ENCODE measurements at regions not wholly inside any gene's neighbourhood (a gene's known extent, or its start where the extent isn't known, plus 50 kb on each side); places are given as distances from the start of the nearest gene placed in this dataset.

DNA sequence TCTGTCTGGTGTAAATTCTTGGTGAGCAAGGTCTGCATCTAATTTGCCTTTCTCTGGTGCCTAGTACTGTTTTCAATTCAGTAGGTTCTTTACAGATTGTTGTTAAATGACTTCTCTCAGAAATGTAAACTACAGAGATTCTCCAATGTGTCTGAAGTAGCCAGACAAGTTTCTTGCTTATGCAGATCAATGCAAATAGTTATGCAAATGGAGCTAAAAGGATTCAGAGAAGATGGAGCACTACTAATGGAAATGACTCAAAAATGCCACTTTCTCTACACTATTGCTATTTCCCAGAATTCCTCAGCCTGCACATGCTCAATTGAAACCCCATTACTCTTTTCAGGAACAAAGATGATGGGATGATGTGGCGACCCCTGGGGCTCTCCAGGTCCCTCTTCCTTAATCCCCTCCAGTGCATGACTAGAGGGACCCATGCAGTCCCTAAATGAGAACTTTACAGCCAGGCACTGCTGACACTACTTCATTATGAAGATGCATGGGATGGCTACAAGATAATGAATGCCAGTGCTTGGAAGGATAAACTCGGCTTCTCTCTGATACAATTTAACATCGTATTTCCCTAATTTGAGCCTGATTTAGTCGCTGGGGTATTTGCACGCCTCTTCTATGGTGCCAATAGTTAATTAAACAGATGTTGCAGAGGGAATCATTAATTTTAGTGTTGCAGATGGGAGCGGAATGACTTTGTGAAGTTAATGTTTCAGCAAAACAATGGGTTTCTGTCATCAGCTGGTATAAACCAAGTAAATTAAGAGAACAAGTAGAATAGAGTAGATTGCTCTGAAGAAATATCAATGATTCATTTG lies 753.2 kb downstream of the TLR4 start:
- H3K27me3 Mint-ChIP-seq: no peaks in the 10 kb centered on the region
- no peak overlapping the region for H3K27ac Mint-ChIP-seq
- no peaks in the 10 kb centered on the region for H3K9me3 ChIP-seq (ENCODE audit: control insufficient read depth, low read length, poor library complexity, severe bottlenecking)
- no peak overlapping the region for H3K4me3 Mint-ChIP-seq
- no peaks in the 10 kb centered on the region for H3K4me1 Mint-ChIP-seq
- DNase-seq (no peak), ATAC-seq (no peak)
- H3K36me3 Mint-ChIP-seq (ENCODE audit: low read depth): no peaks in the 10 kb centered on the region

DNA sequence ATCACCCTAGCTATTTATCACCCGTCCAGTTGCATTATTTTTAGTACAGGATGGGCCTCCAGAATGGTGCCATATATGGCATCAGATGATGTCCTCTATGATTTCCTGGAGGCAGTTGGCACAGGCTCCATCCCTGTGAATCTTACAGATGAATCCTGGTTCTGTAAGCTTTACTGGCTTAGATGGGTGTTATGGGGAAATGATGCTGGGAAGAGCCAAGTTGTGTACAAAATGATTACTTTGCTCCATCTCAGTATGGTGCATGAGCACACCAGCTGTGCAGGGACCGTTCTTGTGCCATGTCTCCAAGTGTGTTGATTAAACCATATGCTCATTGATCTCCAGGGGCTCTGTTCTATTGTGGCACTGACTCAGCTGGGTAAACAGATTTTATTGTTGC lies 755.7 kb downstream of the TLR4 start:
- no peak for DNase-seq
- Mint-ChIP-seq H3K4me3 (no peak overlapping the region), H3K4me1 (no peaks in the 10 kb centered on the region), H3K27me3 (no peaks in the 10 kb centered on the region), H3K36me3 (ENCODE audit: low read depth) (no peaks in the 10 kb centered on the region), H3K27ac (no peak overlapping the region)
- no peak for ATAC-seq
- H3K9me3 ChIP-seq (ENCODE audit: control insufficient read depth, low read length, poor library complexity, severe bottlenecking): no peaks in the 10 kb centered on the region

DNA sequence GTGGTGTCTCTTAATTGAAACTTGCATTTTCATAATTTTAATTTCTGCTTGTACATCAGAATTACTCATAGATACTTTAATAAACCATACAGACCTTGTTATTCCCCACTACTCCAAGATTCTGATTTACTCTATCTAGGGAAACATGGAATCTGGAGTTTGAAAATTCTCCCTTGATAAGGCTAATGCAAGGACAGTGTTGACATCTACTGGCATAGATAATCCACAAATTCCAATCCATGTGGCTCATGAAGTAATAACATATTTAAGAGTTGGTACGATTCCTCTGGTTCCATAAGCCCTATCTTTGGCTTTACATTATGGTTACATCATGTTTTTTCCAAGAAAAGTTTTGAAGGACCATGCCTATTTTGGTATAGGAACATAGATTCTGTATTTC lies 759.2 kb downstream of the TLR4 start:
- ATAC-seq: no peak
- Mint-ChIP-seq H3K27me3 (no peaks in the 10 kb centered on the region), H3K27ac (no peak overlapping the region), H3K36me3 (ENCODE audit: low read depth) (no peaks in the 10 kb centered on the region), H3K4me1 (no peaks in the 10 kb centered on the region), H3K4me3 (no peak overlapping the region)
- H3K9me3 ChIP-seq (ENCODE audit: control insufficient read depth, low read length, poor library complexity, severe bottlenecking): no peaks in the 10 kb centered on the region
- DNase-seq: no peak

DNA sequence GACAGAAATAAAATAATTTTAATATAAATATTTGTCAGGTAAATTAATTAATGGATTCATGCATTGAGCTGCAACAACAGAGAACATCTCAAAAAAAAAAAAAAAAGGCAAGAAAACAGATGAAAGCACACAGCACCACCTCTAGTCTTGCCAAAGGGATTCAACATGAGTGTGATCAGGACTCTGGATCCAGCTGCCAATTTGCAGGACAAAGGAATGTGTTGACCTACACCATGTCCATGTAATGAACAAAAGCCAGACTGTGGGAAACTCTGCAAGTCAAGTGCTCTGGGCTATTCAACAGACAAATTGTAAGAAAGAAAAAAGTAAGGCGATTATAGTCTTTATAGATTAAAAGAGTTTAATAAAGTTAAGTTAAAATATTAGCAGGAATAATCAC lies 769.3 kb downstream of the TLR4 start:
- DNase-seq (no peak), ATAC-seq (no peak)
- Mint-ChIP-seq H3K4me3 (no peak overlapping the region), H3K36me3 (ENCODE audit: low read depth) (no peaks in the 10 kb centered on the region), H3K4me1 (no peaks in the 10 kb centered on the region), H3K27me3 (no peaks in the 10 kb centered on the region), H3K27ac (no peak overlapping the region)
- H3K9me3 ChIP-seq (ENCODE audit: control insufficient read depth, low read length, poor library complexity, severe bottlenecking): no peaks in the 10 kb centered on the region

DNA sequence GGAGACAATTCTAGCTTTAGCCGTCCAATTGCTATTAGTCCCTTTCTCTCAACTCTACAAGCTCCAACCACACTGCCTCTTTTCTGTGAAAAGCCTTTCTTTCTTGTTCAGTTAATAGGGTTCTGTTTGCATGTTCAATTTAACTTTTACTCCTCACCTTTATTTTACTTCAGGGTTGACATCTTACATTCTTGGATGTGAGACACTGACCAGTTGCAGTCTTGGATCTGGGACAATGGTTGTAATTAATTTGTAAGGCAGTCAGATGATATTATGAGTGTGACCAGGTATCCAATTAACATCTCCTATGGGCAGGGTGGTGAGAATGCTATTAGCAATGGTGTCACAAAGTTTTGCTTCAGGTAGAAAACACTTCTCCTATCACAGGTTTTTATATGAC lies 774.5 kb downstream of the TLR4 start:
- Mint-ChIP-seq H3K36me3 (ENCODE audit: low read depth) (no peaks in the 10 kb centered on the region), H3K4me1 (no peaks in the 10 kb centered on the region), H3K27ac (no peak overlapping the region), H3K4me3 (no peak overlapping the region), H3K27me3 (no peaks in the 10 kb centered on the region)
- DNase-seq: no peak
- H3K9me3 ChIP-seq (ENCODE audit: control insufficient read depth, low read length, poor library complexity, severe bottlenecking): no peaks in the 10 kb centered on the region
- no peak for ATAC-seq

DNA sequence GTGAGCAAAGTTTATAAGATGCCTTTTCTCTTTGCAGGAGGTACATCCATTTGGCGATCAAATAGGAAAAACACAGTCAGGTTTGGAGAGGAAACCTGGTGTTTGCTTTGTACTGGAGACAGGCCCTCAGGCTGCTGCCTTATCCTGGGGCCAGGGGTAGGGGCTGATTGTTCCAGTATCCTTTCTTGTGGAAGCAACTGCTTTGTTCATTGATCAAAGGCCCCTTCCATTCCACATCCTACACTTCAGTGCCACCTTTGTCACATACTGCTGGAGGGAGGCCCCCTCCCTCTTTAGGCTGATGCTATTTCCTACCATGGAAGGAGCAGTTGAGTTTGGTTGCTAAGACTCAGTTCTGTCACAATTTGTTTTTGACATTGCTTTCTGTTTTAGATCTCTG lies 778.1 kb downstream of the TLR4 start:
- Mint-ChIP-seq H3K27me3 (no peaks in the 10 kb centered on the region), H3K4me3 (no peak overlapping the region), H3K27ac (no peak overlapping the region), H3K4me1 (no peaks in the 10 kb centered on the region), H3K36me3 (ENCODE audit: low read depth) (no peaks in the 10 kb centered on the region)
- no peaks in the 10 kb centered on the region for H3K9me3 ChIP-seq (ENCODE audit: control insufficient read depth, low read length, poor library complexity, severe bottlenecking)
- ATAC-seq (no peak), DNase-seq (no peak)

DNA sequence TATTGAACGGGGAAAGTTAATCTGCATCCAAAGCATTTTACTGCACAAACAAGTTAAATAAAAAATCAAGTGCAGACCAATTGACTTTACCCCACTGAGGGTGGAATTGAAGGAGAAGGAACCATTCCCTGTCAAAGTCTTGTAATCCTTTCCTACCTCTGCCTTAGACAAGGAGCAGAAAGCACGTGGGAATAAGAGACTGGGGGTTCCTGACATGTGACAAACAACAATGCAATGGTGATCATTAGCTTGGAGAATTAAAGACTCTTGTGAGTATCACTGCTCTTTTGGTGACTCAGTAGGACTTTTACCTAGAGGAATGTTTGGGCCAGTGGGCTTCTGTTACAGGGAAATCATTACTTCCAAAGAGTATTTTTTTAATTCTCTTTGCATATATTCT lies 779.5 kb downstream of the TLR4 start:
- H3K9me3 ChIP-seq (ENCODE audit: control insufficient read depth, low read length, poor library complexity, severe bottlenecking): no peaks in the 10 kb centered on the region
- Mint-ChIP-seq H3K36me3 (ENCODE audit: low read depth) (no peaks in the 10 kb centered on the region), H3K4me3 (no peak overlapping the region), H3K4me1 (no peaks in the 10 kb centered on the region), H3K27me3 (no peaks in the 10 kb centered on the region), H3K27ac (no peak overlapping the region)
- DNase-seq (no peak), ATAC-seq (no peak)

DNA sequence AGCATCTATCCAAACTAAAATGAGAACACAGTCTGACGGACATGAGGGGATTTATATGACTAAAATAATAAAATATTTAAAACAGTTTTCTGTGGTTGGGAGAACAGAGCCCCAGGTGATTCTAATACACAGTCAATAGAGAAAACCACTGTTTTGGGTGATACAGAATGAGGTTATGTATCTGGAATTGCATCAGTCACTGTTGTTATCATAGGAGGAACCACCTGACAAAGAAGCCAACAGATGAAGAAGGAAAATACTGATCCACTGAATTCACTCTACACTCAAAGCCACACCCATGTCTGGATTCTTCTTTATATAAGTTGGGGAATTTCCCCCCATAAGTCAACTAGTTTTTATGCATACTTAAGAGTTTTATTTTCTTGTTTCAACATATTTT lies 799.0 kb downstream of the TLR4 start:
- no peak overlapping the region for H3K4me3 Mint-ChIP-seq
- no peaks in the 10 kb centered on the region for H3K36me3 Mint-ChIP-seq (ENCODE audit: low read depth)
- DNase-seq (no peak), ATAC-seq (no peak)
- no peaks in the 10 kb centered on the region for H3K27me3 Mint-ChIP-seq
- H3K9me3 ChIP-seq (ENCODE audit: control insufficient read depth, low read length, poor library complexity, severe bottlenecking): no peaks in the 10 kb centered on the region
- H3K4me1 Mint-ChIP-seq: no peaks in the 10 kb centered on the region
- no peak overlapping the region for H3K27ac Mint-ChIP-seq

DNA sequence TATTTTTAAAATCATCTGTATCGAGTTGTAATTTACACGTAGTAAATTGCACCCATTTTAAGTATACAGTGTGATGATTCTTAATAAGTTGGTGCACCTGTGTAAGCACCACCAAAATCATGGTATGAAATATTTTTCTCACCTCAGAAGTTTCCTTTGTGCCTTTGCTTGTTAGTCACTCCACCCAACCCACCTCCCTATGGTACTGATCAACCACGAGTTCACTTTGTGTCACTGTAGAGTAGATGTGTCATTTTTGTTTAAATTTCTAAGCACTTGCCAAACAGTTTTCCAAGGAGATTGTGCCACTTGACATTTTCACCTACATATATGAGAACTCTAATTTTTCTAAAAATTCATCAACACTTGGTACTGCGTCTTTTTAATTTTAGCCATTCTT lies 806.5 kb downstream of the TLR4 start:
- Mint-ChIP-seq H3K27me3 (no peaks in the 10 kb centered on the region), H3K27ac (no peak overlapping the region), H3K4me3 (no peak overlapping the region), H3K36me3 (ENCODE audit: low read depth) (no peaks in the 10 kb centered on the region), H3K4me1 (no peaks in the 10 kb centered on the region)
- no peaks in the 10 kb centered on the region for H3K9me3 ChIP-seq (ENCODE audit: control insufficient read depth, low read length, poor library complexity, severe bottlenecking)
- DNase-seq (no peak), ATAC-seq (no peak)

DNA sequence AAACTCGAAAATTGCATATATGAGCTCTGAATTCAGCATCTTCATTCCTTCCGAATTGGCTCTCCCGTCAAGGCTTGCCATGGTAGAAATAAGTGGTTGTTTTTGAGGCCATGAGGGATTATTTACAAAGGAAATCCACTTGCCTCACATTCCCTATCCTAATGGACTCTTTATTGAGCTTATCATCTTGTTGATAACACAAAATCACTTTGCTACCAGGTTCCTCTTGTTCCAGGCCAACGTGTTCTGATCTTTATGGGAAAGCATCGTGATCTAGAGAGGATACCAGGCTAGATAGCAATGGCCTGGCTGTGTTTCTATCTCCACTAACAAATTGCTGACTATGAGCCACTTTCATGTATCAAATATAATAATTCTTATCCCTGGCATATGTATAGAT lies 811.7 kb downstream of the TLR4 start:
- ATAC-seq: no peak
- no peaks in the 10 kb centered on the region for H3K36me3 Mint-ChIP-seq (ENCODE audit: low read depth)

DNA sequence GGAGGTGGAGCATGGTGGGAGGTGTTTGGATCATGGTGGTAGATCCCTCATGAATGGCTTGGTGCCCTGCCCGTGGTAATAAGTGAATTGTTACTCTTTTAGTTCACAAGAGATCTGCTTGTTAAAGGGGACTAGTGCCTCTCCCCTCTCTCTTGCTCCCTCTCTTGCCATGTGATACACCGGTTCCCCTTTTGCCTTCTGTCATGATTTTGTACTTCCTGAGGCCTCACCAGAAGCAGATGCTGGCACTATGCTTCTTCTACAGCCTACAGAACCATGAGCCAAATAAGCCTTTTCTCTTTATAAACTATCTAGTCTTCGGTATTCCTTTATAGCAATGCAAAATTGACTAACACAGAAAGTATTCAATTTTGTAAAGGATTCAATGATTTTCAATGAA lies 817.1 kb downstream of the TLR4 start:
- no peak overlapping the region for H3K27ac Mint-ChIP-seq
- no peak for ATAC-seq
- H3K4me1 Mint-ChIP-seq: no peaks in the 10 kb centered on the region

More for the DNA sequence above, 811.7 kb downstream of the TLR4 start:
- DNase-seq: no peak
- no peaks in the 10 kb centered on the region for H3K9me3 ChIP-seq (ENCODE audit: control insufficient read depth, low read length, poor library complexity, severe bottlenecking)
- Mint-ChIP-seq H3K4me1 (no peaks in the 10 kb centered on the region), H3K4me3 (no peak overlapping the region), H3K27me3 (no peaks in the 10 kb centered on the region), H3K27ac (no peak overlapping the region)

DNA sequence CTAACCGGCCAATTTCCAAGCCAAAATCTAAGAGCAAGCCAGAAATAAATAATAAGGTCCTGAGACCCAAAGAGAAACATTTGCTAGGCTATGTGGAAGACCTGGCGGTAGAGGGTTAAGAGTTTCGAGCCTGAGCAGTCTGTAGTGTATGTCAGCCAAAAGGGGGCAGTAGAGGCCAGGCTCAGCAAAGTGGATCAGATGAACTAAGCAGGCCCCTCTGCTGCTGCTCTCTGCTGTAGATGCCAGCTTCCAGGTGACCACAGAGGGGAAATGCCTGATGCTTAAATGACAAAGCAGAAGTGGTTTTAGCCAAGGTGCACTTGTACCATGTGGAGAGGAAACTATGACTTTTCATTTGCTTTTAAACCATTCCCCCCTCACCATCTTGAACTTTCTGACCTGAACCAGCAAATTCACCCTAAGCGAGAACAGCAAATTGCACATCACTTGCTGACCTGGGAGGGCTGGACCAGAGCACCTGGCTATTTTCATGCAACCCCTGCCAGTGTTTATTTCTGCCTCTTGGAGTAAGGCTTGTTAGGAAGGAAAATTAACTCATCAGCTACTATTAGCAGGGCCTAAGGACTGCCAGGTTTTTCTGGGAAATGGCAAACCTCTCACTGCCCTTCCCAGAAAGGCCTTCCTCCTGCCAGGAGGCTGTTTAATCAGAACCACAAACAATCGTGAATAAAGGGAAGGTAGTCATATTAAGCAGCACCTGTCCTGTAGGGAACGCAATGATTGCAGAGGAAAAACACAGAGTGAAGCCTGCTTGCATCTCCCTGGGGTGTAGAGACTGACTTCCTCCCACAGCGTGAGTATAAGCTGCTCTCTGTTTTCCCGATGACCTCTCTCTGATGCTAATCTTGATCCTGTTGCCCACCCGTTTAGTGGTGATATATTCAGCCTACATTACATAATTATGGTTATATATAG lies 818.2 kb downstream of the TLR4 start:
- Mint-ChIP-seq H3K27ac (no peak overlapping the region), H3K27me3 (peaks cover 4% of the 10 kb centered on the region), H3K4me1 (no peaks in the 10 kb centered on the region), H3K4me3 (no peak overlapping the region), H3K36me3 (ENCODE audit: low read depth) (no peaks in the 10 kb centered on the region)
- DNase-seq: no peak
- no peaks in the 10 kb centered on the region for H3K9me3 ChIP-seq (ENCODE audit: control insufficient read depth, low read length, poor library complexity, severe bottlenecking)
- no peak for ATAC-seq

More for the DNA sequence above, 817.1 kb downstream of the TLR4 start:
- Mint-ChIP-seq H3K27me3 (peaks cover 4% of the 10 kb centered on the region), H3K4me3 (no peak overlapping the region), H3K36me3 (ENCODE audit: low read depth) (no peaks in the 10 kb centered on the region)
- no peaks in the 10 kb centered on the region for H3K9me3 ChIP-seq (ENCODE audit: control insufficient read depth, low read length, poor library complexity, severe bottlenecking)
- DNase-seq: no peak

DNA sequence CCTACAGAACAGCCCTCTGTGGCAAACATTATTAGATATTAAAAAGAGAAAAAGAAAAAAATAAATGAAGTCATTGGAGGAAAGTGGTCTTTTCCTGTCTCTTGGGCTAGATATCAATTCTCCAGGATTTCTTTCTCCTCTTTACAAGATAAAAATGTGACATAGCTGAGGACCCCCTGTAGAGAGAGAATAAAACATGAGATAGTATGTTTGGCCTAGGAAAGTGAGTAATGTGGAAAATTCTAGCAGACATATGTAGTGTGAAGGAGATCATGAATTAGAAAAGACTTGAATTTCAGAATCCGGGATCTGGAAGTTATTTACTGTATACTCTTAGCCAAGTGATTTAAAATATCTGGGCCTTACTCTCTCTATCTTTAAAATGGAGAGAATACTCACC lies 823.1 kb downstream of the TLR4 start:
- Mint-ChIP-seq H3K27me3 (peaks cover 4% of the 10 kb centered on the region), H3K27ac (no peak overlapping the region), H3K4me3 (no peak overlapping the region), H3K4me1 (no peaks in the 10 kb centered on the region), H3K36me3 (ENCODE audit: low read depth) (no peaks in the 10 kb centered on the region)
- ATAC-seq: no peak
- DNase-seq: no peak
- no peaks in the 10 kb centered on the region for H3K9me3 ChIP-seq (ENCODE audit: control insufficient read depth, low read length, poor library complexity, severe bottlenecking)

All from T-helper 17 cell (primary cell).